NCI-H2107 (cell line): ENCODE measurements at regions not wholly inside any gene's neighbourhood (a gene's known extent, or its start where the extent isn't known, plus 50 kb on each side); places are given as distances from the start of the nearest gene placed in this dataset.
"Not testable (repeated sequence)": the region's sequence is repeated elsewhere in the genome, so short reads cannot be mapped to it uniquely, and the experiment has no call there.

Experiments
- DNase-seq: peaks from one replicate; lab custom pipeline; 2025; lab: John Stamatoyannopoulos, UW

DNA sequence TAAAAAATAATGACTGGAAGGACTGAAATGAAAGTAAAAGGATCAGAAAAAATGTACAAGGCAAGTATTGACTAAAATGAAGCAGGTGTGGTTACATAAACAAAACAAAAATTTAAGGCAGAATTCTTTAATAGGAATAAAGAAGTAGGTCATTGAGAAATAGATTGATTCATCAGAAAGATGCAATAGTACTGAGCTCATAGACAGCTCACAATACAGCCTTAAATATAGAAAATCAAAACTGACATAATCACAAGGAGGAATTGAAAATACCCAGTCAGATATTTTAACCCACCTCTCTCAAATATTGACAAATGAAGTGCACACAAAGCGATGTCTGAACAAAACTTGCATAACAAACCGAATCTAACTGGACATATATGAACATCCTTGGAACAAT lies 366.8 kb upstream of the DPYD start:
- no peak for DNase-seq

DNA sequence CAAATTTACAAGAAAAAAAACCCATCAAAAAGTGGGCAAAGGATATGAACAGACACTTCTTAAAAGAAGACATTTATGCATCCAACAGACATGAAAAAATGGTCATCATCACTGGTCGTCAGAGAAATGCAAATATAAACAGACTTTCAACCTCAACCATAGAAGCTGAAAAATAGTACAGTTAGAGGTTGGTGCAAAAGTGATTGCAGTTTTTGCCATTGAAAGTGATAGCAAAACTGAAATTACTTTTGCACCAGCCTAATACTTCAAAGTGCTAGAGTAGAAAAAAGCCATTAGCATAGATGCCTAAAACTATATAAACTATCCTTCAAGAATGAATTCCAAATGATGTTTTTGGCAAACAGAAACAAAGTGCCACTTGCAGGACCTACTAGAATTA lies 365.8 kb upstream of the DPYD start:
- DNase-seq = no peak

DNA sequence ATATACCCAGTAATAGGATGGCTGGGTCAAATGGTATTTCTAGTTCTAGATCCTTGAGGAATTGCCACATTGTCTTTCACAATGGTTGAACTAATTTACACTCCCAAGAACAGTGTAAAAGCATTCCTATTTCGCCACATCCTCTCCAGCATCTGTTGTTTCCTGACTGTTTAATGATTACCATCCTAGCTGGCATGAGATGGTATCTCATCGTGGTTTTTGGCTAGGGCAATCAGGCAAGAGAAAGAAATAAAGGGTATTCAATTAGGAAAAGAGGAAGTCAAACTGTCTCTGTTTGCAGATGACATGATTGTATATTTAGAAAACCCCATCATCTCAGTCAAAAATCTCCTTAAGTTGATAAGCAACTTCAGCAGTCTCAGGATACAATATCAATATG lies 364.5 kb upstream of the DPYD start:
- DNase-seq = not testable (repeated sequence)

DNA sequence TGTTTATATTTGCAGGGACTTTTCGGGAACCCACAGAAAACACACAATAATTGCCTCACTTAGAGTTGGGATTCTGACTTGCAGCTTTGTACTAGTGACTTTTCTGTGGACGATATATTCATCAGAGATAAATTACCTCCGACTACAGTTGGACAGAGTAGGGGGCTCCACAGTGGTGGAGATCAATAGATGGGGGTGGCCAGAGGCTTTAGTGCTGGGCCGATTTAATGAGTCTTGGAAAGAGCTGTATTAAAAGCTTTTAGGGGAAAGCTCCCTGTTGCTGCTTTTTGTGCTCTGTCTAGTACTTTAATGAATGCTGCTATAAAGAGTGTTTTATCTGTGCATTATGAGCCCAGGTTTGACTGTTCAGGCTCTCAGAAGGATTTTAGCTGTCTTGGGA lies 359.2 kb upstream of the DPYD start:
- DNase-seq = no peak

DNA sequence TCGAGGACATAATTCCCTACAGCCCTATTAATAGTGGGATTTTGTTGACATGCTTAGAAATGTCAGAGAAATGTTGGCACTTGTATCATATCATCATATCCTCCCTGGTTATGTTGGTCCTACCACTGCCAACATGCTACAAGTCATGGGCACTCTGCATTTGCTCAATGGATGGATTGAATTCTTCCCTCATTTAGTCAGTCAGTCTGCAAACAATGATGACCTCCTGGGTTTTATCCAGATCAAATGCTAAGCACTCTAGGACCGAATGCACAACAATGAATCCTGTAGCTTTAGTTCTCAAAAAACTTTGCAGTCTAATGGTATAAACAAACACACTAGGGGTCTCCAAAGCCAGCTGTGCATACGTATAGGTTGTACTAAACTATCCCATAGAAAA lies 357.2 kb upstream of the DPYD start:
- DNase-seq = no peak

DNA sequence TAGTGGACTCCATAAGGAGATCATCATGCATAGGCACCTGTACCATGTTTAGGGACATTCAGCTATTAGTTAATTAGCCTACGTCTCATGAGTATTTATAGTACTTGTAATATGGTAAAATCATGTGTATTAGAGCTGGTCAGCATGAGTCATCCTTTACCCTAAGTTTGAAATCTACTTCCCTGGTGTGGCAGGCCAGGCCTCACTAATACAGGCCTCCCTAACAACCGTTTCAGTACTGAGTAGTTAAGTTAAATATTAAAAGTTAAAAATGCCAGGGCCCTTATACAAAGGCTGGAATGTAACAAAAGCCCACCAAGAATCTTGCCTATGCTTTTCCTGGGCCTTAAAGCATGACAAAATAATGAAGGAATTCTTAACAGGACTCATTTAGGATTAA lies 356.3 kb upstream of the DPYD start:
- DNase-seq = no peak

DNA sequence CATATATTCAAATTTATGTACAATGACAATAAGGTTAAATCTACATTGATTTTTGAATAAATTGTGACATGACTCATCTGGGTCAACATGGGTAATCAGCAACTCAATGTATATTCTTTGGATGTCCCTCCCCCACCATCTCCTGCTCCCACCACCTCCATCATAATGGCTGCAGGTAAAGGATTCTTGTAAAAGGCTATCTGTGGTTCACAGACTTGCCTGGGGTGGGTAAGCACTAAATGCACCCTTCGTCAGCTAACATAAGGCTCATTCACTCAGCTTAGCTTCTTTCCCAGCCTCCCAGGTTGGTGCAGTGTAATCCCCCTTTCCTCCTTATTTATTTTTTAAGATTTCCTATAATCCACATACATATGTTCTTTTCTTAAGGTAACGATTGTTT lies 355.7 kb upstream of the DPYD start:
- no peak for DNase-seq

DNA sequence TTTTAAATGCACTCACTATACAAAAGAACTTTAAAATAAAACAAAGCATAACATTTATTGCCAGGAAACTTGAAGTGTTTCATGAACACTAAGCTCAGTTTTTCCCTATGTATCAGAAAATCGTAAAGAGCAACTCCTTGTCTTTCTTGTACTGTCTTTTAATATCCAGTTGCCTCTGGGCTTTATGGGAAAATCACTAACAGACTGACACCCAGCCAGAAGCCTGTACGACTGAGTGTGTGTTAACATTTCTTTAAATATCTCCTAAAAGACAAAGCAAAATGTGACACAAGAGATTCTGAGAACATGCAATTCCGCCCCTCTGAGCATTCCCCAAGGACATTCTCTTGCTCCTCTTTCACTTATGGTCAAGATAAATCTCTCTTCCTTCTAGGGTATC lies 347.5 kb upstream of the DPYD start:
- no peak for DNase-seq

DNA sequence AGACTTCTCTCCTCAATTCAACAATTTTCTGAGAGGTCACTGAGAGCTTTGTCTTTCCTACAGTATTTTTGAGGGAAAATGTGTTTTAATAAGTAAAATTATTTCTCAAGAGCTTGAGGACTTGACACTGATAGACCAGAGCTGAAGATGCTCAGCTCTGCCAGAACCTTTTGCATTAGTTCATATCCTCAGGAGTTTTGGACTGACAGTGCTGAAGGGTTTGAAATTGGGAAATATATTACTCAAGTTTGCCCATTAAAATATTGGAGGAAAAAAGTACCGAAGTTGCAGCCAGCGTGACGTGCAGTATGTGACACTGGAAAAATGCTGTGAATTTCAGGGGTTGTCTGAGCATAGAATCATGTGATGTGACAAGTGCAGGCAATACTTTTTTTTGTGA lies 346.6 kb upstream of the DPYD start:
- no peak for DNase-seq

DNA sequence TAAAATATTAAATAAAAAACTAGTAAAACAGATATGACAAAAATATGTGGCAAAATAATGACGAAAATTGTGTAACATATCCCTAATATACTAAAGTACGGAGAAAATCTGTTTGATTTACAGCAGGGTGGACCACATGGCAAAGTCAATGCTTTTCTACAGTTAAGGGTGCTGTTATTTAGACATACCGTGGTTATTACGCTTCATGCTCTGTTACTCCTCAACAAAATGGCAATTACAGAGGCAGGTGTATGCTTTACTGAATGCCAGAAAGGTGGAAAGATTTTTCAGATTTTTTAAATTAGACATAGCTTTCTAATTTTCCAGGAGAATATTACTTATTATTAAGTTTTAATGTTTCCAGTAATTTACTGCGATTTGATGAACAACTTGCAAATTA lies 343.9 kb upstream of the DPYD start:
- DNase-seq = no peak

DNA sequence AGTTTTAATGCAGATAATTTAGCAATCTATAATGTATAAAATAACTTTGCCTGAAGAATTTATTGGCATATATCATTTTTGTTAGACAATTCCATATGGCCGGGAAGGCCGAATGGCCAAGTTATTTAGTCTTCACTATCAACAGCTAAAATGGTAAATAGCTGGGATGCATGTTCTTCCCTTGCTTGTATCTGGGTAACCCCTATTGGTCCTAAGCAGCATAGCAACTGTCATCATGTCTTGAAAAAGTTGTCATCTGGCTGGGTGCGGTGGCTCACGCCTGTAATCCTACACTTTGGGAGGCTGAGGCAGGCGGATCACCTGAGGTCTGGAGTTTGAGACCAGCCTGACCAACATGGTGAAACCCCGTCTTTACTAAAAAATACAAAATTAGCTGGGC lies 340.0 kb upstream of the DPYD start:
- DNase-seq = no peak

DNA sequence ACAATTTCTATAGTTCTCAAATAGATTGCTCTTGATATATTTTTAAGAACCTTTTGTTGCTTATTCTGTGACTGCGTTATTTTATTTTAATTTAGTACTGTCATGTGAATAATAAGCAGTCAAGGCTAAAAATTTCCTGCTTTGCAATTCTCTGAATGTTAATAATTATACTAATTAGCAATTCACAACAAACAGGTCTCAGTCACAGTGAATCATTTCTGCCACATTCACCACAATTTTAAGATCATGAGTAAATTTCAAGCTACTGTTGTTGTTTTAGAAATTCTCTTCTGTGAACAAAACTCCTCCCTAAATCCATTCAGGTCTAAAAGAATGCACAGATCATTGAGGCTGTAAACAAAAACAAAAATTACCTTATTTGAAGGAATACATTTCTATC lies 339.6 kb upstream of the DPYD start:
- no peak for DNase-seq

DNA sequence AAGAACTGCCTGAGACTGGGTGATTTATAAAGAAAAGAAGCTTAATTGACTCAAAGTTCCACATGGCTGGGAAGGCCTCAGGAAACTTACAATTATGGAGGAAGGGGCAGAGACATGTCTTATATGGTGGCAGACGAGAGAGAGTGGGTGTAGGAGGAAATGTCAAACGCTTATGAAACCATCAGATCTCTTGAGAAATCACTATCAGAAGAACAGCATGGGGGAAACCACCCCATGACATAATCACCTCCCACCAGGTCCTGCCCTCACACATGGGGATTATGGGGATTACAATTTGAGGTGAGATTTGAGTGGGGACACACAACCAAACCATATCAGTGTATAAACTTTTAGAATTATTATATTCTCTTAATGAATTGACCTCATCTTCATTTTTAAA lies 335.9 kb upstream of the DPYD start:
- no peak for DNase-seq

DNA sequence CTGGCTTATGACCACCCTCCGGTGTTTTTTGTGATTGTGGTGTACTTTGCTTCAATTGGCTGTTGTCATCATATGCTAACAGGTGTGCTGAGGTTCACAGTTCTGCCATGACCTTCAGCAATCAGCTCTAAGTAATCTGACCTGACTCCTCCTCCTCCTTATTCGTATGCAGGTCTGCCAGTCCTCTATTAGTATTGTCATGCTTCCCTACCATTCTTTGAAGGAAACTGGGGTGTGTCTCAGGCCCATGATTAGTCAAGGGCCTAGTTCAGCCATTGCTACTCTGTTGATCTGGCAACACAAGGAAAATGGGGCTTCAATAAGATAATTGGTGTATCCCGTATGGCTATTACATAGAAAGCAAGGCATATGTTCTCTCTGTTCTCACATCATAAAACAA lies 332.3 kb upstream of the DPYD start:
- no peak for DNase-seq

DNA sequence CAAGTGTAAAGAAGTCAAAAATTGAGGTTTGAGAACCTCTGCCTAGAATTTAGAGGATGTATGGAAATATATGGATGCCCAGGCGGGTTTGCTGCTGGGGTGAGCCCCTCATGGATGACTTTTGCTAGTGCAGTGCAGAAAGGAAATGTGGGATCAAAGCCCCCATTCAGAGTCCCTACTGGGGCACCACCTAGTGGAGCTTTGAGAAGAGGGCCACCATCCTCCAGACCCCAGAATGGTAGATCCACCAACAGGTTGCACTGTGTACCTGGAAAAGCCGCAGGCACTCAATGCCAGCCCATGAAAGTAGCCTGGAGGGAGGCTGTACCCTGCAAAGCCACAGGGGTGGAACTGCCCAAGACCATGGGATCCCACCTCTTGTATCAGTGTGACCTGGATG lies 330.7 kb upstream of the DPYD start:
- no peak for DNase-seq

DNA sequence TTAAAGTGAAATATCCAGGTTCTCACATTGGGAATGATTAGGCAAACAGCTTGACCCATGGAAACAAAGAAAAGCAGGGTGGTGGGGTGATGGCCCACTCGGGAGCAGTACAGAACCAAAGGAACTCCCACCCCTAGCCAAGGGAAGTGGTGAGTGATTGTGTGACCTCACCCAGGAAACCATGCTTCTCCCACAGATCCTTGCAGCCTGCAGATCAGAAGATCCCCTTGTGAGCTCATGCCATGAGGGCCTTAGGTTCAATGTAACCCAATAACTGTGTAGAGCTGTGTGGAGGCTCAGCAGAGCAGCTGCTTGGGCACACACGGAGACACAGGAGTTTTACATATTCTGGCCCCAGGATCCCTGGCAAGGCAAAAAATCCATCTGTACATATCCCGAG lies 311.8 kb upstream of the DPYD start:
- DNase-seq = no peak

DNA sequence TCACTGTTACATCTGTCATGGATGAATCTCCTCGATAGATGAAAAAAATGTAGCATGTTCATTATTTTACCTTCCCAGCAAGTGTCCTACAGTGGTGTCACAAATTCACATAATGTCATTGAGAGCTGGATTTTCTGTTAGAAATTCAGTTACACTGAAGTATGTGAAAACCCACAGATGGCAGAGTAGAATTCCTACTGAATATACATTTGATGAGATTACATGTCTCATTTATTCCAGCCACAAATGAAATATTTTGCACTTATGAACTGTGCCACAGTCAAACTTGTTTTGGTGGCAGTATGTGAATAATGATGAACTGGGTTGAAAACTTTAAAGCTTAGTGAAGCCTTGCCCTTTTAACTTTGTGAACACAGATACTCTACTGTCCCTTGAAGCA lies 301.9 kb upstream of the DPYD start:
- no peak for DNase-seq

DNA sequence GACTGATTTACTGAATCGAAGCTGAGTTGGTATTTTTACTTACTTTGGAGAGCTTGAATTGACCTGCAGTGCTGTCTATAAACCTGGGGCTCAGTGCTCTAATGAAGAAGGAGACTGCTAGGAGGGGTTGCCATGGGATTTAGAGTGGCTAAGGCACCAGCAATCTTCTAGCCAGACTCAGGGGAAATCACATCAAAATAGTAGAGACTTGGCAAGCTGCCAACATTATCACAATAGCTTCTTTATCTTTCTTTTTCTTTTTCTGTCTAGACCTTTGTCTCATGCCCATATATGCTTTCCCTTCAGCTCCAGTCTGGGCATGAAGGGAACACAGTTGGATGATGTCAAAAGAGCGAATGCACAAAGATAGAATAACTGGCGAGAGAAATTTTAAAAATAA lies 301.1 kb upstream of the DPYD start:
- no peak for DNase-seq

DNA sequence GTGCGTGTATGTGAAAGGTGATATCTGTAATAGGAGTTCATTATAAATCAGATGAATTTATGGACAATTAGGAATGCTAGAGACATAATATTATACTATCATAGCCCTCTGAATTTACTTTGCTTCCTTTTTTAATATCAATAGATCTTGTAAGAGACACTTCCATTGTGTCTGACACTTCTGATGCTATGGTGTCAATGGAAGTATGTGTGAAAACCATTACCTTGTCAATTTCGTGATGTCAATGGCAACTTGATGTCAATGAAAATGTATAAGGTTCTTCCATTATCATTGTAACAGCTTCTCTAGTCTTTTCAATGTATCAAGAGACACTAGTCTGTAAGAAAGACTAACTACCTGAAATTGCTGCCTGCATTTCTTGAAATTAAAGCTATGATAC lies 296.8 kb upstream of the DPYD start:
- no peak for DNase-seq

DNA sequence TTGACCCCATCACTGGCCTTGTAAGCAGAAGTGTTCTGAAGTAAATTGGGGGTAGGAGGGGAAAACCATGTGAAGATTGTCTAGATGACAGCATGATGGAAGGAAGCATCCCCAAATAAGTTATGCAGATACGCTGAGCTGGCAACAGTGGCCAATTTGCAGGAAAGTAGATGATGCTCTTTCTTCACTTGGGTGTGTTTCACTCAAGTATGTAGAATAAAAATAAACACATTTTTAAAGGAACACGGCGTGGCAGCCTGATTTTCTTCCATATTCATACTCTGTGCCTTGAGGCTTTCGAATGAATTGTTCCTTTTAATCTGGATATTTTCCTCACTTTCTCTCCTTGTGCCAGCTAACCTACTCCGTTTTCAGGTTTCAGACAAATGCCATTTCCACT lies 295.5 kb upstream of the DPYD start:
- DNase-seq = no peak

DNA sequence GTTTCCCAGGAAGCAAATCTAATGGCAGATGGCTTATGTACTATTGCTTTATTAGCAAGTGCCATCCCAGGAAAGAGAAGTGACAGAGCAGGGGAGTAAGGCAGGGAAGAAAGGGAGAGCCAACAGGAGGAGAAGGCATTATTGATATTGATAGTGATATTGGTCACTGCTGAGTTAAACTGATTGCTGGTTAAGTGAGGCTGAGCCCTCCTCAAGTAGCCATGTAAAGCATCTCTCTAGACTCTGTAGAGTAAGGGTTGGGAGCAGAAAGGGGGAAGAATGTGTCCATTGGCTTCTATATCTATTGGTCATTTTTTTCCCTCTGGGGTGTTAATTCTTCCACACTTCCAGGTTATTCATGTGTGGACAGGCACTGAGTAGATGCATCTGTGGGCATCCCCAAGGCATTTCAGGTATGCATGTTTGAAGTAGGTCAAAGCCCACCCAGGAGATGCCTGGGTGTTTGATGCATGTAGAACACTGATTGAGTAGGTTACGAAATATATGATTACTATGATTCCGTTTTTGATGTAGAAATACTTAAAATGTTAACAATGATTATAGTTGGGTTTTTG lies 290.5 kb upstream of the DPYD start:
- DNase-seq = no peak

DNA sequence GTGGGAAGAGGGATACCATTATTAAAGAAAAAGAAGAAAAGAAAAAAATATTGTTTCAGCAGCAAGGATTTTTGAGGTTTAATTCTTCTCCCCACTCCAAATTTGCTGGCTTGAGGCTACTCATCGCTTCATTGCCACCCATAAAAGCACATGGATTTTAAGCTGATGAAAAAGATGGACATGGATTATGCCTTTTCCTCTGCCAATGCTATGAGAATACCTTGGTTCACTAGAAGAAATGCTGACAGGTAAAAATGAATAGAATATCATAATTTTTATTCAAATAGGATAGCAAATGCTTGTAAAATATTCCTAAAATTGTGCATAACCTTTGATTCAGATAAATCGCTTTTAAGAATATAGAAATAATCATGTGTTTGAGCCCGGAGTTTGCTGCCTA lies 289.7 kb upstream of the DPYD start:
- DNase-seq = no peak

DNA sequence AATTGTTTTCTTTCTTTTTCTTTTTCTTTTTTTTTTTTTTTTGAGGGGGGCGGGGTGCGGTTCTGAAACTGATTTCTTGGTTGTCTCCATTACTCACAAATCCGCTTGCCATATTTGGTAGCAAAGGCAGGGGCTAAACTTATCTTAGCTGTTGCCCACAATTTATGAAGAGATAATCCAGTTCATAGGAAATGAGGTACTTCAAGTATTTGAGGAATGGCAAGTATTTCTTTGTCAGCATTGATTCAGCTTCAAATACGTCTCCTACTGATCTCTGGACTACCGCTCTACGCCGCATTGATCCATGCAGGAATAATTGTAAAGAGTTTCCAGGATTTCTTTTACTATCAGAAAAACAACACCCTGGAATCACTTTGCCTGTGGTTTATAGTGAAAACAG lies 289.2 kb upstream of the DPYD start:
- DNase-seq = no peak

DNA sequence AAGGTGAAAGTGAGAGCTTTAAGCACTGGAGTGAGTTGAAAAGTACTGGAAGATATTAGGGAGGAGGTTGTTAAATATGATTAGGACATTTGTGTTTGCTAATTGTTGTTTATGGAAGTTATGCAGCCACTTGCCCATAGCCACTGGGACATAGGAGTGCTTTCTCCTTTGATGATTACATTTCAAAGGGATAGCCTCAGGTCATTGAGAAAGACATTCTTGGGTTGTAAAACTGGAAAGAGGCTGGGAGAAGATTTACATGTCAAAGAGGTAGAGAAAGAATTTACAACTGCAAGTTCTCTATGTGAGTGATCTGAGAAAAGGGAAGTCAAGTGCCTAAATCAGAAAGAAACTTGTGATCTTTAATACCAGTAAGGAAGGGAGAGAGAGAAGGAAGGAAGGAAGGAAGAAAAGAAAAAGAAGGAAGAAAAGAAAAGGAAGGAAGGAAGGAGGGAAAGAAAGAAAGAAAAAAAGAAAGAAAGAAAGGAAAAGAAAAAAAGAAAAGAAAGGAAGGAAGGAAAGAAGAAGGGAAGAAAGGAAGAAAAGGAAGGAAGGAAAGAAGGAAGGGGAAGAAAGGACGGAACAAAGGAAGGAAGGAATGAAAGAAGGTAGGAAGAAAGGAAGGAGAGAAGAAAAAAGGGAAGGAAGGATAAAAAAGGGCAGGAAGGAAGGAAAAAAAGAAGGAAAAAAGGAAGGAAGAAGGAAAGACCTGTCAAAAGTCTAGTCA lies 284.6 kb upstream of the DPYD start:
- DNase-seq = no peak
